Fibroblast of skin of right quadriceps (primary cell): ENCODE measurements at regions not wholly inside any gene's neighbourhood (a gene's known extent, or its start where the extent isn't known, plus 50 kb on each side); places are given as distances from the start of the nearest gene placed in this dataset.

Experiments used
- DNase-seq: peaks from one replicate; pipeline ENCODE4 v3.0.0-alpha.2; 2013

DNA sequence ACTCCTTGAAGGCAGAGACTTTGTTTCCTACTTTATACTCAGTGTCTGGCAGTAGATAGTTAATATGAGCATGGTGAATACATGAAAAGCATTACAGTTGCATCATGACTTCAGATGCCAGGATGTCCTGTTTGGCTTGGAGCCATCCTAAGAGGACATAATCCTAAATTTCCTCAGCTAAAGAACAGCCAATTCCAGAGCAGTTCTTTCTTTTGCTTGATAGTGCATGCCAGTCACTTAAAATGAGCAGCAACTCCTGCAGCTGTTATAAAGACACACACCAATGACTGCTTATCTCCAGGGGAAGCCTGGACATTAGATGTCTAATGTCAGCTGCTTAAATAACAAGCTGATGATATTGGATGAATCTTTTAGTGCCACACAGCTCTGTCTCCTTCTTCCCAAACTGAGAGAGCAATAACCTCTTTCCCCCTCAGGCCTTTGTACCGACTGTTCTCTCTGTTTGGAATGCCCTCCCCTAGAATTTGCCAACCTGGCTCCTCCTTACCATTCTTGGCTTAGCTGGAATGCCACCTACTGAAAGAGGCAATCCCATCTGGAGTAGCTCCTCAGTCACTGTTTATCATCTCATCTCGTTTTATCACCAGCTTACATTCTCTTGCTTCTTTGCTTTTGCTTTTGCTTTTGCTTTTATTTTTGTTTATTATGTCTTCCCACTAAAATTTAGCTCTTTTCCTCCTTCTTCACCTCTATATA lies 100.8 kb upstream of the USP38 start:
- DNase-seq, result no peak

DNA sequence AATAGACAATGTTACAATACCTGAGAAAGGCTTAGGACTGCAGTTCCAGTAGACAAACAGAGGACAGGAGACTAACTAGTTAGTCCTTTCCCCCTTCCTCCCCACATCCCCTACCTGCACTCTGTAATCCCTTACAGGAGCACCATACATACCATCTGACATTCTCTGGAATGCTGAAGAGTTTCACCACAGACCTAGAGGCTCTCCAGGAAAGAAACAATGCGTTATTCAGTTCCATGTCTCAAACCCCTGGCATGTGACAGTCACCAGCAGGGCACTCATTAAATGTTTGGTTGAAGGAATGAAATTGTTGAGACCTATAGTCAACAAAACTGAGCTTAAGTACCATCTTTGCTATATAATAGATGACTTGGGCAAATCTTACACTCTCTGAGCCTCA lies 100.2 kb upstream of the USP38 start:
- no peak for DNase-seq

DNA sequence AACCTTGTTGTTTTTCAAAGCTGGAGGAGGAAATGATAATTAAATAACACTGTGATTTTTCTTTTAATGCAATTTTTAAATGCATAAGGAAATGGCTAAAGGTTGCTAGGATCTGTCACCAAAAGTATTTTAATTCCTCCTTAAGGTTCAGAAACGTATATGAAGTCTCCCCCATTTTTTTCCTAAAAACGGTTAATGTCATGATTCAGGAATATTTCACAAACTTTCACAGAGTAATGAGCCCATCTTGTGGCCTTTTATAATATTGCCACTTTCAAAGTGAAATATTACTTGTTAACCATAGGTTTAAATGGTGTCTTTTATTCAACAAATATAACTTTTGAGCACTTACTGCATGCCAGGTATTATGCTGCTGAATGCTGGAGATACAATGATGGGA lies 99.5 kb upstream of the USP38 start:
- DNase-seq, result no peak

DNA sequence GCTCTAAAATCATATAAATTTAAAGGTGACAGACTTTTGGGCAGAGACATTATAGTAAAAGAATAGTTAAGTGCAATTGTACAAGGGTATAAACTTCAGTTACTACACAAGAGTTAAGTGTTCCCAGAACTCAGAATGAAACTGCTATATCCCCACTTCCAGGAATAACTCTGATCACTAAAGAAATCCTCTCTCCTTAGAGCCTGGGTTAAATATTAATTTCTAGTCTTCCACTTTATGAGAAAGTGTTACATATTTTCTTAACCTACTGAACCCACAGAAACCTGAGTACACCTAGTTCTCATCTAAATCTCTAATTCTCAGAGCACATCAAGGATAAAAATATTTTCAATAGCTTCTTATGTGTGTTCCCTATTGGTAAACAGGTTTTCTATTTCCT lies 99.1 kb upstream of the USP38 start:
- no peak for DNase-seq

DNA sequence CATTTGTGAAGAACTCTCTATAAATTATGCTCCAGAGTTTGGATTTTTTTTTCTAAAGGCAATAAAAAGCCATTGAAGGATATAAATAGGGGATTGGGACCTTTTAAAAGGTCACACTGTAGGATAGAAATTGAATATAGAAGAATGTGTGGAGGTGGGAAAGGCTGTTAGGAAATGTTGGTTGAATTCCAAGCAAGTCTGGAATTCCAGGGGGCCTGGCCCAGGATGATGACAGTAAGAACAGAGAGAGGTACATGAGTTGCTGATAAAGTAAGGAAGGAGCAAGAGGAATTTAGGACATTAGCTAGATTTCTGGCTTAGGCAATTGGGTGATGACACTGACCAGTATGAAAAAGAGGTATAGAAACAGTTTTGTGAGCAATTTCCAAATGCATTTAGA lies 95.4 kb upstream of the USP38 start:
- peak; percentile 13 for DNase-seq

DNA sequence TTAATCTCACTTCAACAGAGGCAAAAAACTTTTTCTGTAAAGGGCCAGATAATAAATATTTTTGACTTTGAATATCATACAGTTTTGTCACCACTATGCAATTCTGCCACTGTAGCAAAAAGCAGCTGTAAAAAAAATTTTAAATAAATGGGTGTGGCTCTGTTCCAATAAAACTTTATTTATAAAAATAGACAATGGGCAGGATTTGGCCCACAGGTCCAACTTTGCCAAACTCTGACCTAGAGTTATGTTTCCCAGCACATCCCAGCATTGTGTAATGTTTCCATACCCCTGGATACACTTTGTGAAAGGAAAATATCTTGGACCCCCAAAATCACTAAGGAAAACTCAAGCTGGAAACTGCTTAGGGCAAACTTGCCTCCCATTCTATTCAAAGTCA lies 94.9 kb upstream of the USP38 start:
- no peak for DNase-seq

DNA sequence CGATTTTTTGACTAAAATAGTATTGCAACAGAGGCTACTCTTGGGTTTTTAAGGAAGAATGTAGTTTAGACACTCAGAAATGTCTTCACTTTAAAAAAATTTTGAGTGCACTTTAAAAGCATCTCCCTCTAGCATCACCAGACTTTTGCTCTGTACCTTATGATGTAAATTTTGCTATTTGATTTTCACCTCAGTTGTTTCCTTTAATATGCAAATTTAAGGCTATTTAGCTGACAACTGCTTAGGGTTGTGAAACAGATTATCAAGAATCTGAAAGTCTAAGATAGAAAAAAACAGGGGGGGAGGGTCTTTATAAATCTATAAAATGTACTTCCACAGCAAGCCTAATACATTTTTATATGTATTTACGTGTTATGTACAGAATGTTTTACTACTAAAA lies 92.9 kb upstream of the USP38 start:
- no peak for DNase-seq

DNA sequence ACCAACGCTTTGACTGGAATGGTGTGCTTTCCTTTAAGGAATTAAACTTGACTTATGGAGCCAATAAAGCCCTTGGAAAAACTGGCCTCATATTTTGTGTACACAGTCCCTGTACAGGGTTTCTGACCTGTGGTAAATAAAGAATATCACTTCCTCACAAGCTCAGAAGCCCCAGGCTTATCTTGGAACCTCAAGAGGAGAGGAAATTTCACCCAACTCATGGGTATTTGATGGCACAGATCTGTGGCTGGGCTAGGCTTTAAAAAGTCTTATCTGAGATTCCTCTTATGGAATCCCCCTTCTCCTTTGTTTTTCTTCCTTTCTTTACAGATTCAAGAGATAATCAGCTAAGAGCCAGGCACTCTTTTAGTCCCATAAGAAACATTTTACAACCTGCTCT lies 89.3 kb upstream of the USP38 start:
- DNase-seq, result no peak

DNA sequence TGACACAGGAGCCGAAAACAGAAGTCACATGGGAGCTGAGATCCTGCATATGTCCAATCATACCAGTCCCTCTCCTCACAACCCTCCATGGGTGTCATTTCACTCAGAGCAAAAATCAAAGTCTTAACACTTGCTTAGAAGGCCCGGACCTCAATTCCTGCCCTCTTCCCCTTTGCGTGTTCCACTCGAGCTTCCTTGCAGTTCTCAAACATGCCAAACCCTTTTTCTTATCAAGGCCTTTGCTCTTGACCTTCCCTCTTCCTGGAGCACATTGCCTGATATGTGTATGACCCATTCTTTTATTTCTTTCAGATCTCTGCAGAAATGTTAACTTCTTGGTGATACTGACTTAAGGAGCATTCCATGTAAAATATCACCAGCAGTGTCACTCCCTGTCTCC lies 87.0 kb upstream of the USP38 start:
- no peak for DNase-seq

DNA sequence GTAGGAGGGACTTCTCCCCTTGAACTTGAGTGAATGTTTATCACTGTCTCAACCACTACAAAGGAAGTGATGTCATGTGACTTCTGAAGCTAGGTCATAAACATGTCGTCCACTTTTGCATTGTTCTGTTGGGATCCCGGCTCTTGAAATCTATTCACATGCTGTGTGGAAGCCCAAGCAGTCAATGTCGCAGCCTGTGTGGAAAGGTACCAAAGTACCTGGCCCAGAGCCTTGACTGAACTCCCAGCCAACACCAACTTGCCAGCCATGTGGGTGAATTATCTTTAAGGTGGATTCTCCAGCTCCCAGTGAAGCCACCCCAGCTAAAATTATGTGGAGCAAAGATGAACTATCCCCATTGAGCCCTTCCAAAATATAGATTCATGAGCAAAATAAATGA lies 85.0 kb upstream of the USP38 start:
- no peak for DNase-seq

DNA sequence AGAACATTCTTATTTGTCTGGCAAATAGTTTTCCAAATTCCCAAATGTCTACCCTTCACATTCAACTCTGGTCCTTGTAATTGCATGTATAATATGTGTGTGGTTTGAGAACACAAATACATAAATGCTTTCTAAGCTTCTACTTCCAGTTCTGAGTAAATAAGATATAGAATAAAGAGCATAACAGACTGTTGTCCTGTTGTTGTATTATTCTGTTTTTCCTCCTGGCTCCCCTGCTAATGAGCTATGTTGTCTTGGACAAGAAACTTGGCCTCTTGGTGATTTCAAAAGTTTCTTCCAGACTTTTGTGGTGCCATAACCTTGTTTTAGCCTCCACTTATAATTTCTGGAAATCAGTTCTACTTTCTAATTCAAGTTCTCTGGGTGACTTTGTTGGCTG lies 75.3 kb upstream of the USP38 start:
- DNase-seq, result no peak

DNA sequence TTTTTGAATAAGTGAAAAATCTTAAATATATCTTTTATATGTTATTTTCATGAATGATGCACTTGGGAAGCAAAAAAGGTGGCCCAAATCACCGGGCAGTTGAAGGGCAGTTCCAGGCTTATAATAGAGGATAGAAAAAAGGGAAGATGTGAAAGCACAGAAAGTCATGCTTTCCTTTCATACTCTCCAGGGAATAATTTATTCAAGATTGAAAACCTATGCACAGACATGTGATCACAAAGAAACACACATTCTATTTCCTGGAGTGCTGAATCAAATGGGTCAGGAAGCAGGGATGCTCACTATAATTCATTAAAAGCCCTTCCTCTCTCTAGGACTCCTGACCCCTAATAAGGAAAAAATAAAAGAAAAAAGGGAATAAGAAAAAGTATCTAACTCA lies 66.1 kb upstream of the USP38 start:
- DNase-seq, result no peak

DNA sequence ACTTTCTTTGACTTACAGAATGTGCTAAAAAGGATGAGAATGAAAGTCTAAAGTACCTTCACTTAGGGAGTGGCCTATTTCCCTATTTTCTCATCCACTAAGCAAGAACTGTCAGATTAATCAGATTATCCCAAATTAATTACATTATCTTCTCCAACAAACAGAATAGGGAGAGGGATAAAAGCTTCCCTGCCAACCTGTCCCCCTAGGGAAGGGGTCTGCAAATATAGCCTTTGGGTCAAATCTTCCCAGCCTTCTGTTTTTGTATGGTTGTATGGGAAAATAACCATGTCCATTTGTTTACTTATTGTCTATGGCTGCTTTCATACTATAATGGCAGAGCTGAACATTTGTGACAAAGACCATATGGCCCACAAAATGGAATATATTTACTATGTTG lies 57.1 kb upstream of the USP38 start:
- no peak for DNase-seq

DNA sequence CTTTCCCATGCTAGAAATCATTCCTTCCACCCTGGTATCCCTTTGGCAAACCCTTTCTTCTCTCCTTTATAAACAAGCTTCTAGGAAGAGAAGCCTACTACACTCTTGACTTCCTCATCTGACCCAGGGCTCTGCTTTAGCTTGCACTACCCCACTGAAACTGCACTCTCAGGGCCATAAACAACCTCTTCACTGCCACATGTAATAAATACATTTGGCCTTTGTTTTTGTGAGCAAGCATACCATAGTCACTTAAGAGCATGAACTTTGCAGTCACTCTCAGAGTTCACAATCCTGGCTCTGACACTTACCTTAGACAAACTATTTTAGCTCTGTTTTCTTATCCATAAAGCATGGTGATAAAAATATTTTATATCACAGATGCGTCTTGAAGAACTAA lies 50.7 kb upstream of the USP38 start:
- DNase-seq, result no peak
